Keratinocyte (primary cell): ENCODE measurements at regions not wholly inside any gene's neighbourhood (a gene's known extent, or its start where the extent isn't known, plus 50 kb on each side); places are given as distances from the start of the nearest gene placed in this dataset.

Experiments
- EZH2 ChIP-seq: IDR thresholded peaks from one replicate; pipeline ENCODE4 v1.6.1; 2012; ENCODE audit warnings: inconsistent platforms, mild to moderate bottlenecking, low read length, moderate library complexity
- TF ChIP-seq, protein P1 (sequence below), 3 experiments: IDR thresholded peaks in 1 of 3; conservative IDR thresholded peaks in 1 of 3; optimal IDR thresholded peaks in 1 of 3; 2 replicates in 2 of 3; 3 replicates in 1 of 3; pipeline versions ENCODE3 to v1.5.1; 2011; ENCODE audit warnings: low read length in 3 of 3, mild to moderate bottlenecking in 3 of 3, moderate library complexity in 2 of 3, control low read depth in 1 of 3, inconsistent platforms in 1 of 3; ENCODE audit not compliant: insufficient read depth in 2 of 3; ENCODE audit errors: extremely low read depth in 1 of 3

DNA sequence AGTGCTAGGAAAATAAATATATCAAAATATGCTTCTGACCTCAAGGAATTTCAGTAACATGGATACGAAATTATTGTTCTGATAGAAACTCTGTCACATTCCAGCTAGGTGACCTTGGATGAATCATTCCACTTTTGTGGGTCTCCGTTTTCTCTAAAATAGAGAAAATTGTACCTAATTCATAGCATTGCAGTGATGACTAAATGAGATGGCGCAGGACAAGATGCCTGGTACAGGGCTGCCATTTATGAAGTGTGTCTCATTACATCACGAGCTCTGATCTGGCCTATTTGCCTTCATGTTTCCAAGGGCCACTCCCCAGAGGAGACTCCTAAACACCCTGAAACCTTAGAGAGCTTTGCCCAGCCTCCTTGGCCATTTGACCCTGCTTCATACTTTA, 480.0 kb upstream of the USP24 start:
- TF ChIP-seq, protein P1, sequence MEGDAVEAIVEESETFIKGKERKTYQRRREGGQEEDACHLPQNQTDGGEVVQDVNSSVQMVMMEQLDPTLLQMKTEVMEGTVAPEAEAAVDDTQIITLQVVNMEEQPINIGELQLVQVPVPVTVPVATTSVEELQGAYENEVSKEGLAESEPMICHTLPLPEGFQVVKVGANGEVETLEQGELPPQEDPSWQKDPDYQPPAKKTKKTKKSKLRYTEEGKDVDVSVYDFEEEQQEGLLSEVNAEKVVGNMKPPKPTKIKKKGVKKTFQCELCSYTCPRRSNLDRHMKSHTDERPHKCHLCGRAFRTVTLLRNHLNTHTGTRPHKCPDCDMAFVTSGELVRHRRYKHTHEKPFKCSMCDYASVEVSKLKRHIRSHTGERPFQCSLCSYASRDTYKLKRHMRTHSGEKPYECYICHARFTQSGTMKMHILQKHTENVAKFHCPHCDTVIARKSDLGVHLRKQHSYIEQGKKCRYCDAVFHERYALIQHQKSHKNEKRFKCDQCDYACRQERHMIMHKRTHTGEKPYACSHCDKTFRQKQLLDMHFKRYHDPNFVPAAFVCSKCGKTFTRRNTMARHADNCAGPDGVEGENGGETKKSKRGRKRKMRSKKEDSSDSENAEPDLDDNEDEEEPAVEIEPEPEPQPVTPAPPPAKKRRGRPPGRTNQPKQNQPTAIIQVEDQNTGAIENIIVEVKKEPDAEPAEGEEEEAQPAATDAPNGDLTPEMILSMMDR (optimal IDR thresholded peaks at IDR 0.05 in 1 of 3, IDR thresholded peaks at IDR 0.05 in 1 of 3, conservative IDR thresholded peaks at IDR 0.05 in 1 of 3; ENCODE audit: extremely low read depth in 1 of 3, insufficient read depth in 2 of 3, low read length in 3 of 3): no peak
- TF ChIP-seq EZH2: no peak
